ENCODE measurements at regions not wholly inside any gene's neighbourhood (a gene's known extent, or its start where the extent isn't known, plus 50 kb on each side); places are given as distances from the start of the nearest gene placed in this dataset.

- H3K36me3 ChIP-seq (ENCODE audit: control insufficient read depth, insufficient read depth, low read length): no peaks in the 10 kb centered on the region
- H2BK5ac ChIP-seq (ENCODE audit: low read depth, low read length, poor library complexity, severe bottlenecking): no peak overlapping the region
- H3K18ac ChIP-seq (ENCODE audit: low read depth, low read length): no peak overlapping the region
- H3K23ac ChIP-seq (ENCODE audit: low read depth, low read length): no peak overlapping the region
- TF ChIP-seq MAFK (IDR thresholded peaks at IDR 0.05; ENCODE audit: low read depth, low read length) (no peak), MAZ (IDR thresholded peaks at IDR 0.05; ENCODE audit: borderline replicate concordance, low read depth, low read length) (no peak), CTCF (conservative IDR thresholded peaks at IDR 0.05; ENCODE audit: low read depth, low read length) (no peak), BHLHE40 (IDR thresholded peaks at IDR 0.05; ENCODE audit: low read depth, low read length) (no peak), NFE2L2 (IDR thresholded peaks at IDR 0.05; ENCODE audit: low read depth, low read length) (no peak), CEBPB (IDR thresholded peaks at IDR 0.05; ENCODE audit: low read depth, low read length) (no peak), POLR2A (IDR thresholded peaks at IDR 0.05; ENCODE audit: low read depth, low read length) (no peak), CHD1 (IDR thresholded peaks at IDR 0.05; ENCODE audit: low read depth, low read length) (no peak), USF2 (IDR thresholded peaks at IDR 0.05; ENCODE audit: low read depth, low read length) (no peak), RCOR1 (IDR thresholded peaks at IDR 0.05; ENCODE audit: insufficient replicate concordance, low read length) (no peak)
- no peak overlapping the region for H3K4ac ChIP-seq (ENCODE audit: low read depth, low read length)
- H4K5ac ChIP-seq (ENCODE audit: low read depth, low read length): no peak overlapping the region
- no CpG with 5 or more reads among the region's 3 CpGs for WGBS, 2 experiments (ENCODE audit: extremely low coverage in 2 of 2, insufficient read length in 1 of 2)
- H3K4me2 ChIP-seq (ENCODE audit: low read depth, low read length): no peak overlapping the region
- no peaks in the 10 kb centered on the region for H4K20me1 ChIP-seq (ENCODE audit: insufficient read depth, low read length)
- no peak overlapping the region for H3K4me3 ChIP-seq (ENCODE audit: insufficient read depth, low read depth, low read length)
- H2AFZ ChIP-seq (replicated peaks; ENCODE audit: low read length, poor library complexity): no peak overlapping the region
- H3K9me1 ChIP-seq (ENCODE audit: insufficient read depth, low read length): no peaks in the 10 kb centered on the region
- in situ Hi-C loops (cut with MboI; ENCODE audit: low sequenced_read_pairs): no loop called here
- ChIA-PET CTCF (no interaction called here), POLR2A (ENCODE audit: unreplicated experiment) (no interaction called here)
- H2BK120ac ChIP-seq (ENCODE audit: low read depth, low read length): no peak overlapping the region
- intact Hi-C loops (cut with micrococcal nuclease): no loop called here
- no peak overlapping the region for H3K56ac ChIP-seq (ENCODE audit: extremely low read depth, insufficient read depth, low read length)
- H3K9me3 ChIP-seq (ENCODE audit: control insufficient read depth, insufficient read depth, low read length): no peaks in the 10 kb centered on the region
- H4K8ac ChIP-seq (ENCODE audit: low read depth in 2 of 2, low read length in 2 of 2): no peak overlapping the region
- no peak overlapping the region for H2AK5ac ChIP-seq (ENCODE audit: low read depth, low read length)
- no peak overlapping the region for H2AK9ac ChIP-seq (replicated peaks; ENCODE audit: low read depth, low read length, poor library complexity)
- DNase-seq (no peak), ATAC-seq (ENCODE audit: low read depth) (no peak)
- no peak overlapping the region for H2BK20ac ChIP-seq (ENCODE audit: low read depth, low read length)
- no peak overlapping the region for H4K91ac ChIP-seq (ENCODE audit: insufficient read depth, low read depth, low read length)
- no peak overlapping the region for H3K9ac ChIP-seq (ENCODE audit: low read depth, low read length)
- dilution Hi-C loops (cut with HindIII; ENCODE audit: low sequenced_read_pairs, unreplicated experiment): no loop called here
- H3K27ac ChIP-seq (ENCODE audit: insufficient read depth, low read length): no peak overlapping the region
- H3K4me1 ChIP-seq (ENCODE audit: control insufficient read depth, insufficient read depth, low read length): no peaks in the 10 kb centered on the region
- no peaks in the 10 kb centered on the region for H3K27me3 ChIP-seq (ENCODE audit: control insufficient read depth, insufficient read depth, low read length)
- H3K14ac ChIP-seq (replicated peaks; ENCODE audit: low read depth, low read length): no peak overlapping the region
- no peaks in the 10 kb centered on the region for H3K79me1 ChIP-seq (ENCODE audit: low read depth in 1 of 2, low read length in 2 of 2)
- no TSS peak for BruUV-seq (replicated peaks)
- H2BK15ac ChIP-seq (ENCODE audit: low read depth, low read length): no peak overlapping the region
Observed at GRCh38 chr5:110115503-110115902, 425.8 kb downstream of the MAN2A1 start.

Measured in IMR-90 (cell line).